Lower lobe of right lung (tissue), 2 donors: ENCODE measurements at regions not wholly inside any gene's neighbourhood (a gene's known extent, or its start where the extent isn't known, plus 50 kb on each side); places are given as distances from the start of the nearest gene placed in this dataset.

Experiments
- ATAC-seq, 2 donors: fragments of 200-7000 bp; cut with Tn5 transposase; one replicate each; pipeline ENCODE4 v1.9.1; 2020 to 2022; ENCODE audit warnings: mild to moderate bottlenecking in 2 of 2, moderate library complexity in 2 of 2
- DNase-seq: peaks from one replicate; pipeline ENCODE4 v3.0.0-alpha.2; 2020
- H3K27ac ChIP-seq: fragments of 200-600 bp; one replicate; pipeline ENCODE4 v1.8.0; 2022
- H3K27me3 ChIP-seq: fragments of 200-600 bp; one replicate; pipeline ENCODE4 v1.8.0; 2022; ENCODE audit warnings: low read depth
- H3K36me3 ChIP-seq: fragments of 200-600 bp; one replicate; pipeline ENCODE4 v1.8.0; 2022; ENCODE audit warnings: mild to moderate bottlenecking
- H3K4me1 ChIP-seq: fragments of 200-600 bp; one replicate; pipeline ENCODE4 v1.8.0; 2022
- H3K4me3 ChIP-seq: fragments of 200-600 bp; one replicate; pipeline ENCODE4 v1.8.0; 2022; ENCODE audit warnings: mild to moderate bottlenecking
- H3K9me3 ChIP-seq: fragments of 200-600 bp; one replicate; pipeline ENCODE4 v1.8.0; 2022
- CTCF ChIP-seq: fragments of 200-600 bp; IDR thresholded peaks from one replicate; pipeline ENCODE4 v1.8.0; 2022; ENCODE audit warnings: antibody characterized with exemption, mild to moderate bottlenecking
- intact Hi-C: fragments of 100-400 bp; cut with DNase I; formaldehyde crosslinking; loops from one replicate; pipeline ENCODE4 v1.11.0; 2022
- donor health status: DM: no; HTN: yes; CAD: no; lungs with severe emphysema.

- DNase-seq (no peak), ATAC-seq (no peak)
- Histone ChIP-seq H3K27me3 (peaks cover 34% of the 10 kb centered on the region), H3K27ac (no peak overlapping the region), H3K36me3 (no peaks in the 10 kb centered on the region), H3K9me3 (no peaks in the 10 kb centered on the region), H3K4me3 (no peak overlapping the region), H3K4me1 (no peaks in the 10 kb centered on the region)
- no peak for TF ChIP-seq CTCF
- intact Hi-C loops = no loop called here
Measured at GRCh38 chr6:168722397-168722796, 281.4 kb downstream of the SMOC2 start.

DNA sequence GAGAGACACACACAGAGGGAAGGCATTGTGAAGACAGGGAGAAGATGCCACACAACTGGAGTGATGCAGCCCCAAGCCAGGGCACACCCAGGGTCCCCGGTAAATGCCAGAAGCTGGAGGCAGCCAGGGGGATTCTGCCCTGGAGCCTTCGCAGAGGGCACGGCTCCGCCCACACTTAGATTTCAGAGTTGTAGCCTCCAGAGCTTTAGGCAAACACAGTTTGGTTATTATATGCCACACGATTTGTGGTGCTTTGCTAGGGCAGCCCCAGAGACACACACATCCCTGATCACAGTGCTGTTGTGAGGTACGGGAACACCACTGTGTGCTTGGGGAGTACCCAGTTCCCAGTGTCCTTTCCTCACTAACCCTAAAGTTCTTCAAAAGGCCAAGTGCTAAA lies 280.6 kb downstream of the SMOC2 start:
- ATAC-seq = no peak
- Histone ChIP-seq H3K4me1 (no peaks in the 10 kb centered on the region), H3K9me3 (no peaks in the 10 kb centered on the region), H3K4me3 (no peak overlapping the region), H3K27me3 (peaks cover 33% of the 10 kb centered on the region), H3K27ac (no peak overlapping the region), H3K36me3 (no peaks in the 10 kb centered on the region)
- intact Hi-C loops = no loop called here
- TF ChIP-seq CTCF = no peak
- no peak for DNase-seq

GRCh38 chr6:168719901-168720300 lies 278.9 kb downstream of the SMOC2 start:
- no peak for ATAC-seq
- intact Hi-C loops = no loop called here

DNA sequence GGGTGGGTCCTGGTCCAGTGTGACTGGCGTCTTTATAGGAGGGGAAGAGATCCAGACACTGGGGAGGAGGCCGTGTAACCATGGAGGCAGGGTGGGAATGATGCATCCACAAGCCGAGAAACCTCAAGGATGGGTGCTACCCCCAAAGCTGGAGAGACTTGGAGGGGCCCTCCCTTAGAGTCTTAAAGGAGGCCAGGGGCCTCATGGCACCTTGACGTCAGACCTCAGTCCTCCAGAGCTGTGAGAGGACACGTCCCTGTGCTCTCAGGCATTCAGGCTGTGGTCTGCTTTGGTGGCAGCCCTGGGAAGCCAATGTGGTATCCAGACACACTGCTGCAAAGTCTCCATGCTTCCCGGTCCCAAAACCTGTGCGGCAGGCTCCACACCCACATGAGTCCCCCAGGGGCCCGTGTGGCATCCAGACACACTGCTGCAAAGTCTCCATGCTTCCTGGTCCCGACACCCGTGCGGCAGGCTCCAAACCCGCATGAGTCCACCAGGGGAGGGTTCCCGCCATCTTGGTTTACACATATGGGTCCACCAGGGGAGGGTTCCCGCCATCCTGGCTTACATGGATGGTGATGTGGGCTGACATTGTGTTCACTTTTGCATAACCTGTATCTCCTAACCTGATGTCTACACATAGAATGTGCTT lies 278.0 kb downstream of the SMOC2 start:
- intact Hi-C loops = no loop called here
- DNase-seq = no peak
- Histone ChIP-seq H3K4me1 (no peaks in the 10 kb centered on the region), H3K36me3 (no peaks in the 10 kb centered on the region), H3K27me3 (peaks cover 24% of the 10 kb centered on the region), H3K27ac (no peak overlapping the region), H3K9me3 (no peaks in the 10 kb centered on the region), H3K4me3 (no peak overlapping the region)
- no peak for ATAC-seq
- TF ChIP-seq CTCF = no peak

More at GRCh38 chr6:168719901-168720300, 278.9 kb downstream of the SMOC2 start:
- TF ChIP-seq CTCF = no peak
- no peak overlapping the region for H3K4me3 ChIP-seq
- H3K27me3 ChIP-seq = peaks cover 29% of the 10 kb centered on the region
- no peak overlapping the region for H3K27ac ChIP-seq
- no peak for DNase-seq
- H3K9me3 ChIP-seq = no peaks in the 10 kb centered on the region
- no peaks in the 10 kb centered on the region for H3K36me3 ChIP-seq
- no peaks in the 10 kb centered on the region for H3K4me1 ChIP-seq
